ENCODE measurements at regions not wholly inside any gene's neighbourhood (a gene's known extent, or its start where the extent isn't known, plus 50 kb on each side); places are given as distances from the start of the nearest gene placed in this dataset.
"Not testable (repeated sequence)": the region's sequence is repeated elsewhere in the genome, so short reads cannot be mapped to it uniquely, and the experiment has no call there.

DNA sequence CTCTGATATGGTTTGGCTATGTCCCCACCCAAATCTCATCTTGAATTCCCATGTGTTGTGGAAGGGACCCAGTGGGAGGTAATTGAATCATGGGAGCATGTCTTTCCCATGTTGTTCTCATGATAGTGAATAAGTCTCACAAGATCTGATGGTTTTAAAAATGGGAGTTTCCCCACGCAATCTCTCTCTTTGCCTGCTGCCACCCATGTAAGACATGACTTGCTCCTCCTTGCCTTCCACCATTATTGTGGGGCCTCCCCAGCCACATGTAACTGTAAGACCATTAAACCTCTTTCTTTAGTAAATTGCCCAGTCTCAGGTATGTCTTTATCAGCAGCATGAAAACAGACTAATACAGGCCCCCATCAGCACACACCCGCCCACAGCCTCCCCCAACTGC is 356.0 kb upstream of the POU5F2 start:
- TF ChIP-seq, protein P1, sequence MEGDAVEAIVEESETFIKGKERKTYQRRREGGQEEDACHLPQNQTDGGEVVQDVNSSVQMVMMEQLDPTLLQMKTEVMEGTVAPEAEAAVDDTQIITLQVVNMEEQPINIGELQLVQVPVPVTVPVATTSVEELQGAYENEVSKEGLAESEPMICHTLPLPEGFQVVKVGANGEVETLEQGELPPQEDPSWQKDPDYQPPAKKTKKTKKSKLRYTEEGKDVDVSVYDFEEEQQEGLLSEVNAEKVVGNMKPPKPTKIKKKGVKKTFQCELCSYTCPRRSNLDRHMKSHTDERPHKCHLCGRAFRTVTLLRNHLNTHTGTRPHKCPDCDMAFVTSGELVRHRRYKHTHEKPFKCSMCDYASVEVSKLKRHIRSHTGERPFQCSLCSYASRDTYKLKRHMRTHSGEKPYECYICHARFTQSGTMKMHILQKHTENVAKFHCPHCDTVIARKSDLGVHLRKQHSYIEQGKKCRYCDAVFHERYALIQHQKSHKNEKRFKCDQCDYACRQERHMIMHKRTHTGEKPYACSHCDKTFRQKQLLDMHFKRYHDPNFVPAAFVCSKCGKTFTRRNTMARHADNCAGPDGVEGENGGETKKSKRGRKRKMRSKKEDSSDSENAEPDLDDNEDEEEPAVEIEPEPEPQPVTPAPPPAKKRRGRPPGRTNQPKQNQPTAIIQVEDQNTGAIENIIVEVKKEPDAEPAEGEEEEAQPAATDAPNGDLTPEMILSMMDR (conservative IDR thresholded peaks at IDR 0.05; ENCODE audit: low read depth in 2 of 2): not testable (repeated sequence)
- not testable (repeated sequence) for TF ChIP-seq POLR2AphosphoS5 (IDR thresholded peaks at IDR 0.05; ENCODE audit: low read depth); EZH2 (IDR thresholded peaks at IDR 0.05; ENCODE audit: low read depth, unreplicated experiment); STAT1 (IDR thresholded peaks at IDR 0.05; ENCODE audit: unreplicated experiment); NANOG (IDR thresholded peaks at IDR 0.05; ENCODE audit: borderline replicate concordance); CREB1 (CRISPR knock-in tag; IDR thresholded peaks at IDR 0.05; ENCODE audit: low read depth); EZH2phosphoT487 (IDR thresholded peaks at IDR 0.05; ENCODE audit: unreplicated experiment); JUNB (IDR thresholded peaks at IDR 0.05; ENCODE audit: unreplicated experiment); ZNF331 (CRISPR knock-in tag; IDR thresholded peaks at IDR 0.05; ENCODE audit: low read depth)
- TF ChIP-seq, protein P2, sequence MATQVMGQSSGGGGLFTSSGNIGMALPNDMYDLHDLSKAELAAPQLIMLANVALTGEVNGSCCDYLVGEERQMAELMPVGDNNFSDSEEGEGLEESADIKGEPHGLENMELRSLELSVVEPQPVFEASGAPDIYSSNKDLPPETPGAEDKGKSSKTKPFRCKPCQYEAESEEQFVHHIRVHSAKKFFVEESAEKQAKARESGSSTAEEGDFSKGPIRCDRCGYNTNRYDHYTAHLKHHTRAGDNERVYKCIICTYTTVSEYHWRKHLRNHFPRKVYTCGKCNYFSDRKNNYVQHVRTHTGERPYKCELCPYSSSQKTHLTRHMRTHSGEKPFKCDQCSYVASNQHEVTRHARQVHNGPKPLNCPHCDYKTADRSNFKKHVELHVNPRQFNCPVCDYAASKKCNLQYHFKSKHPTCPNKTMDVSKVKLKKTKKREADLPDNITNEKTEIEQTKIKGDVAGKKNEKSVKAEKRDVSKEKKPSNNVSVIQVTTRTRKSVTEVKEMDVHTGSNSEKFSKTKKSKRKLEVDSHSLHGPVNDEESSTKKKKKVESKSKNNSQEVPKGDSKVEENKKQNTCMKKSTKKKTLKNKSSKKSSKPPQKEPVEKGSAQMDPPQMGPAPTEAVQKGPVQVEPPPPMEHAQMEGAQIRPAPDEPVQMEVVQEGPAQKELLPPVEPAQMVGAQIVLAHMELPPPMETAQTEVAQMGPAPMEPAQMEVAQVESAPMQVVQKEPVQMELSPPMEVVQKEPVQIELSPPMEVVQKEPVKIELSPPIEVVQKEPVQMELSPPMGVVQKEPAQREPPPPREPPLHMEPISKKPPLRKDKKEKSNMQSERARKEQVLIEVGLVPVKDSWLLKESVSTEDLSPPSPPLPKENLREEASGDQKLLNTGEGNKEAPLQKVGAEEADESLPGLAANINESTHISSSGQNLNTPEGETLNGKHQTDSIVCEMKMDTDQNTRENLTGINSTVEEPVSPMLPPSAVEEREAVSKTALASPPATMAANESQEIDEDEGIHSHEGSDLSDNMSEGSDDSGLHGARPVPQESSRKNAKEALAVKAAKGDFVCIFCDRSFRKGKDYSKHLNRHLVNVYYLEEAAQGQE (IDR thresholded peaks at IDR 0.05; ENCODE audit: unreplicated experiment): not testable (repeated sequence)
